Renal cortex interstitium (tissue), 11 donors: ENCODE measurements at regions not wholly inside any gene's neighbourhood (a gene's known extent, or its start where the extent isn't known, plus 50 kb on each side); places are given as distances from the start of the nearest gene placed in this dataset.

Experiments used
- DNase-seq, 11 donors: peaks; one replicate each; pipeline ENCODE4 v3.0.0-alpha.2; 2013; ENCODE audit warnings: low read depth in 9 of 11, low spot score in 4 of 11; ENCODE audit errors: extremely low read depth in 1 of 11

DNA sequence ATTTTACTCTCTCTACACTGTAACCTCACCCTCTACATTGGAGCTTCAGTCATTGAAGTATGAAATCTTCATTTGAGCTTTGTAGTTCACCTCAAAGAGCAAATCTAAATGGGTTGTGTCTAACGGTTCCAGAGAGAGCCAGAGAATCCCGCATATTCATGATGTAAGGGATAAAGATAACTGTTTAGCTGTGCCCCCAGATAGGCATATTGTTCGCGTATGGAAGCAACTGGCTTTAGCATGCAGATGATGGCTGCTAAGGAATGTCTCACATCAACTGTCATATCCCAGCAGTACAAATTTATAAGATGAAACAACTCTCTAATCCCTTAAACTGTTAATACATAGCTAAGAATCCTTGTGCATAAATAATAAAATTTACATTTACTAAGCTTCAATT is 412.7 kb upstream of the ROBO2 start:
- no peak for DNase-seq

DNA sequence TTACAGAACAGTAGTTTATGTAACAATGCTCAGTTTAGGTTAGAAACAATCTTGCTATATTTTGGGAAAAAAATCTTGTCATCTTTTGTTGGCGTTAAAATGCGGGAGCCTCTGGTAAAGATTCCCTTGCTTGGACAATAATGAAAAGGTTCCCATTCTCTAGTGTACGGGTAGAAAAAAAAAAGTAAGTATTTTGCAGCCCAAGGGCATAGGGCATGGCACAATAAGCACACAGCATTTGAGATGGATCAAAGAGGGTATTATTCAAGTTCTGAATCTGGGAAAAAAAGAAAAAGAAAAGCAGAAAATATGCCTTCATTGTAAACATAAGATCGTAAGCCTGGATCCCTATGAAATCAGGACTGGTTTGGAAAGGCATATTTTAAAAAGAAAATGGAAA is 408.6 kb upstream of the ROBO2 start:
- no peak for DNase-seq

DNA sequence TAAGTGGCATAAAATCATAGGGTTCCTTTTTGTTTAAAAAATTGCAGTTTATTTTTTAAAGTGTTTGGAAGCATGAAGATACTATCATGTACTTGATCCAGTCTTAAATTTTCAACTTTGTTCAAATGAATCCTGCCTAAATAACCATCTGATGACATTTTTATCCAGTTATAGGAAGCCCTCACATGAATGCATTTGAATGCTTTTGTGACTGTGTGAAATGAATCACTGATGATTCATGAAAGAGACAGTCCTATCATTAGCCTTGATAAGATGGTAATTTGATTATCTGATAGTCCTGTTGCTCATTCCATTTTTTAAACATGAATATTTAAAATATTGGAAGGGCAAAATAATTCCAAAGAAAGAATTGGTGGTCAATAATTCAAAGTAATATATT is 401.9 kb upstream of the ROBO2 start:
- DNase-seq: no peak

DNA sequence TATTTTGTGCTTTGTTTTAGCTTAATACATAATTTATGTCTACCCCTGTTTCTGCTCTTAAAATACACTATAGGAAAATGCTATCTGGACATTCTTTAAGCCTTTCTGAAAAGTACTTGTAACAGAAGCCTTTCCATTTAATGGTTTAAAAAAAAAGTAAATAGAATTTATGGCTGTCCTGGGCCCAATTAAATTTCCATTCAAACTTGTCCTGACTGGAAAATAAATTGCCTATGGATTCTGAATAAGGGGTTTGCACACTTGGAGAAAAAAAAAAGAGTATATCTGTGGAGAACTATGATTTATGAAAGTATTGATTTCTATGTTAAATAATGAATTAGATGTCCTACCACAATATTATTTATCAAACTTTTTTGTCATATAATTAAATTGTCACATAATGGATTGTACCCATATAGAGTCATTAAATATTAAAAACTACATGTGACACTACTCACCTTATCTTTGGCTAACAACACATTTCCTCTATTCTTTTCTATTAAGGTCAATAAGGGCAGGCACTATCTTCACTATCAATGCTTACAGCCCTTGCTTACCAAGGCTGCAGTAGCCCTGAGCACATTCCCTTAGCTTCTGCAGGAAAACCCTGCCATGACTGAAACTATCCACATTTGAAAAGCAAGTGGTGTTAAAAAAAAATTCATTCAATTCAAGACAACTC is 396.1 kb upstream of the ROBO2 start:
- DNase-seq: peak in 5 of 11 donors; percentile 4 to 32 (median 12)

DNA sequence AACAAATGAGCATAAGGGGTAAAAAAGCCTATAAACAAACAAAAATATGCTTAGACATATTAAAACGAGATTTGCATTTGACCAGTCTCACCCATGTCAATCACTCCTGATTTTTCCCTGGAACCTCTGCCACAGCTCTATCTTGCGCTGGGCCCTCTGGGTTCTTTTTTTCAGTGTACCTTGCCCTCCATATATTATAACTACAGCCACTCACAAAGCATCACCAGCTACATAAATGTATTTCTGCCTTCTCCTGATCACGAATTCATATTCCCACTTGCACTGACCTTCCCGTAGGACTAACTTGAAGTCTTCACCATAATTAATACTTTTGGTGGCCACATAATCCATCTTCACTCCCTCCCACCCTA is 395.6 kb upstream of the ROBO2 start:
- no peak for DNase-seq

DNA sequence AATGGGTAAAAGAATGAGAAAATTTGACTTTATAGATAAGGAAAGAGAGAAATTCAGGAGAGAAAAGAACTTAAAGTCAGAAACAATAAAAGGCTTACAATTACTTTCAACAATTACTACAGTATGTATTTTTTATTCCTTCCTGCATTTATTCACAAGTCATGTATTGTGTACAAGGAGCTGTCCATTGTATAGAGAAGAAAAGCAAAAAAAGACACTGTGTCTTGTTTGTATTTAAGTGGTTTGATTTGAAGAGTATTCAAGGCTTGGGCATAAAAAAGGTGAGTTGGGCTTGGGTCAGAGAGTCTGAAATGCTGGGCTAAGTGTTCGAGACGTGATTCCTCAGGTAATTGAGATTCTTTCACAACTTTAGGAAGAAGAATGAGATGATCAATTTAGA is 394.2 kb upstream of the ROBO2 start:
- no peak for DNase-seq

DNA sequence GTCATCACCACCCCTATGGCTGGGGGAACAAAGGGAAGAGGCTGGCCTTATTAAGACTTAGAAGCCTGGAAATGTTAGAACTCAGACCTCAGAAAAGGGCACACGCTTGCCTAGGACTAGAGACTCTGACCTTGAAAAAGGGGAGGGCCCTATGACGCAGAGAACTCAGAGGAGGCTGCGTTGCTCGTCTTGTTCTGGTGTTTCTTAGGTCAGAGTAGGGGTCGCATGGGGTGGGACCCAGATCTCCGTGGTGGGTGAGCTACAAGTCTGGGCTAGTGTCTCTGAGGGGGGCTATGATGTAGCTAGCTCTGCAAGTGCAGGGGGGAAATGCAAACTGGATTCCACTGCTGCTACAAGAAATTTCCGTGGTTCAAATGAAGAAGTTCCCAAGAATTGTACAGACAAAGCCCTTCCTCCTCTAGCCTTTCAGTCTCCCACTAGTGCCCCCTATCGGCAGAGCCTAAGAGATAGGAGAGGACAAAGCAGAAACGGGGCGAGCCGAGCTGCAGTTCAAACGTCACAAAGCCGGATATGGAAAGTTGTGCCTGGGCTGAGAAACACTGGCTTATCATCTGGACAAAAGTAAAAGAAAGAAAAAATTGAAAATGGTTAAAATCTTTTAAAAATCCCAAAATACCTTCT is 392.9 kb upstream of the ROBO2 start:
- DNase-seq: no peak

DNA sequence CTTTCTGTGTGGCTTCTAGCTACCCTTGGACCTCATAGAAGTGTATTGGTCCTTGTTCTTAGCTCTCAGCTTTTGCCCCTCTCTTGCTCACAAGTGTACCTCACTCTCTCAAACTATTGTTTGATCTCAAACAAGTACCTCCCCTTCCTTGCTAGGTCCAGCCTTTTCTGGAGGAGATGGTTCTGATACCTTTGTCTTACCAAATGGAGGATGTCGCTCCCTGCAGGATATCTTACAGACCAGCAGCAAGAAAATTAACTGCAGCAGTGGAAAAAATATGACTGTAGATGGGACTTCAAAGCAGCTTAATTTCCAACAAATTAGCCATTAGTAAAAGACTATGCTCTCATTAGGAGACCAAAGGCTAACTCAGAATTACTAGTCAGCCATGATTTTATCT is 388.1 kb upstream of the ROBO2 start:
- DNase-seq: no peak

DNA sequence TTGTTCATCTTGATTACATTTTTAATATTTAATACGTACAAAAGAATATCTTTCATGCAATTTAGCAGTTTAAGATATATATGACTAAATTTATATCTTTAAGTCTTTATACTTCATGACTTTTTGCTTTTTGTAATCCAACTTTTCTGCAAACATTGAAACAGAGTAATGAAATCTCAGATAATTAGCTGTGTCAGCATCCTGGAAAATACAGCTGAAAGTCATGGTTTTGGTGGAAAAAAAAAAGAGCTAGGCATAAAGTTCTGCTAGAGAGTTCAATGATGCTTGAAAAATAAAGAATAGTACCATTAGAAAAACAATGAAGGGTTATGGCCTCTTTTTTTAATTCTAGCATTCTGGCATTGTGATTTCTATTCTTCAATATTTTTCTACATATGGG is 387.4 kb upstream of the ROBO2 start:
- no peak for DNase-seq

DNA sequence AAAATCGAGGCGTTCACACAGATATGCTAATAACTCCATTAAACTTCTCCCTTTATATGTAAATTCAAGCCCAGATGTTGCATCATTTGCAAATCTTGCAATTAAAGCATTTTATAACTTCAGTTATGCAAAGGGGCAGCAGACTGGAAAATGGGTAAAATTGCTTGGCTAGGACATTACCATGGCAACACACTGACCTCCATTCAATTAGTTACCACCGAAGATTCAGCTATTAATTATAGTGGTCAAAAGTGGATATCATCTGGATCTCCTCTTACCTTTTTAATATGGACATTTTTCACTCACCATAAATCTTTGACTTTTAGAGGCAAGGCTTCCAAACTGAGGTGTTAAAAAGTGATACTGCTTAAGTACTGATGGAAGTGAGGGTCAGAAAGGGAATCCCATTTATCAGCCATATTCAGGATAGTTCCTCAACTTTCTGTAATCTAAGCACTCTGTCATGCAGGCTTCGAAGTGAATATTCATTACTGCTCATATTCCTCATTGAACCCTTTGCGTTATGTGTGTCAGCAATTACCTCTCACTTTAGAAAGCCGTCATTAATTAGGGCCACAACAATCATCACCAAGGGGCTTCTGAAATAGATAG is 386.2 kb upstream of the ROBO2 start:
- DNase-seq: no peak

DNA sequence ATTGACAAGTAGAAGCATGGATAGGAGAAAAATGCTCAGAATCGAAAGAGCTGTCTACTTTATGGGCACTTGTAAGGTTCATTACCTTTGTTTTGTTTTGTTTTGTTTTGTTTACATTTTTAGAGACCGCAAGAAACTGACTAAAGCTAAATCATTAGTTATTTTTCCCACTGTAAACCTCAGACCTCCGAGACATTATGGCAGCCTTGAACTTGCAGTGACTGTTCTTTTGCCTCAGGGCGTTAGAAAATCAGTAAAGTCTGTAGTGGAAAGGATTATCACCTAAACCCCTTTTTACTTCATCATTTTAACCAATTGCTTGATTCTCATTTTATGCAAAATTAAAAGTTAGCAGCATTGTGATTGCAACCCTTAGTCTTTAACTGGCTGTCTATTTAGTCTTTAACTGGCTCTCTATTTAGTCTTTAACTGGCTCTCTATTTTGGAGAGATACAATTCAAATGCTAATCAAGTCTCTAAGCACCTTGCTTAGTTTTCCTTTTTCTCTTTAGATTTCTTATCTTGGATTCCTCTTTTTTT is 383.3 kb upstream of the ROBO2 start:
- no peak for DNase-seq

DNA sequence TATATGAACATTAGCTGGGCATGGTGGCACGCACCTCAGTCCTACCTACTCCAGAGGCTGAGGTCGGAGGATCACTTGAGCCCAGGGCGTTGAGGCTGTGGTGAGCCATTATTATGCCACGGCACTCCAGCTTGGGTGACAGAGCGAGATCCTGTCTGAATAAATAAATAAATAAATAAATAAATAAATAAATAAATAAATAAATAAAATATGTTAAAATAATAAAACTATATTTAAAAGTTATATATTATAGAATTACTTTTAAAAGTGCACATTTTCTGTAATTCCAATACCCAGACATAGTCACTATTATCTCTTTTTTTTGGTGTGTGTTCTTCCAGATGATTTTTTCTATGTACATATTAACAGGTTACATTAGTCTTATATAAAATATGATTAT is 382.0 kb upstream of the ROBO2 start:
- DNase-seq: no peak

DNA sequence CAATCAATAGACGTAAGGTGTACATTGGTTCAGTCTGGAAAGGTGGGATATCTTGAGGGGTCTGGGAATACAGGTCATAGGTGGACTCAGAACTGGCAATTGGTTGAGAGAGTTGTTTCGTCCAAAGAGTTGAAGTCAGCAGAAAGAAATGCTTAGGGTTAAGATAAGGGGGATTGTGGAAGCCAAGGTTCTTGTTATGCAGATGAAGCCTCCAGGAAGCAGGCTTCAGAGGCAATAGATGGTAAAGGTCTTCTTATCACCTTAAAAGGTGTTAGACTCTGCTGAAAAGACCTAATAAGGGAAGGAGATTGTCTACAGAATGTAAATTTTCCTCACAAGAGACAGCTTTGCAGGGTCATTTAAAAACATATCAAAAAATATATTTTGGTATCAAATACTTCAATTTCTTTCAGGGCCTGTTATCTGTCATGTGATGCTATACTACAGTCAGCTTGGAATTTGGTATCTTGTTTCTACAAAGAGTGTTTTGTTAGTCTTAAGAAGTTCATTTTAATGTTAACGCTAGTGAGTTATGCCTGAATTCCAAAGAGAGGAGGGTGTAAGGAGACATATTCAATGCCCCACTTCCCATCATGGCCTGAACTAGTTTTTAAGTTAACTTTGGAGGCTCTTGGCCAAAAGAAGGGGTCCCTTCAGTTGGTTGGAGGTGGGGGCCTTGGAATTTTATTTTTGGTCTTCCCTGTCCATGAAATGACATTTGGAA is 378.2 kb upstream of the ROBO2 start:
- DNase-seq: no peak

DNA sequence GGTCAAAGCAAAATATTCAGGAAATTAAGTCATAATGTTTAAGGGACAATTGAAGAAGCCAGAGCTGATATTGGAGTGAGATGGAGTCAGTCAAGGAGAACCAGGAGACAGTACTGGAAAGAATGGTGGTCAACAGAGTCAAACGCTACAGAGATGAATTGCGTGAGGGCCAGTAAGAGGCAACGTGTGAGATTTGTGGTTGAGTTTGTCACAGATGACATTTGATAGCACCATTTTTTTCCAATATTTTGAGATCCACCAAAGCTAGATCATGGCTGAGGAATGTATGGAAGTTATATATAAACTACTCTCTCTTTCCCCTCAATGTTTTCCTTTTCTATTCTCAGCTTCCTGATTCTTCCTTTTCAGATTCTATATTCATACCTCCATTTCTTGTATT is 375.1 kb upstream of the ROBO2 start:
- no peak for DNase-seq

DNA sequence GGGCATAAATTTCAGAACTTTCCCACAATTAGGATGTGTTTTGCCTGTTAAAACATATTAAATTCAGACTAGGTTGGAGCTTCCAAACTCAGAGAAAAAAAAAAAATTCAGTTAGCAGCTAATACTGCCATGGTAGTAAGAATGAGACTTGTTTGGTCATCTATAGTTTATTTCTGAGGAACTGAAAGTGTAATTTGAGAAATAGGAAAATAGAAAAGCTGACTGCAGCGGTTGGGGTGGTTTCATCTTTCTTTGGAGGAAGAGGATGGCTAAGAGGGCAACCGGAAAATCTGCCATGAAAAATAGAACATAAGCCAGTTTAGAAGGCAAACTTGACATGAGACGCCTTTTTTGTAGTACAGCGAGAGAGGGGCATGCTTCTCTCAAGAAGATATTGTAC is 371.2 kb upstream of the ROBO2 start:
- DNase-seq: no peak

DNA sequence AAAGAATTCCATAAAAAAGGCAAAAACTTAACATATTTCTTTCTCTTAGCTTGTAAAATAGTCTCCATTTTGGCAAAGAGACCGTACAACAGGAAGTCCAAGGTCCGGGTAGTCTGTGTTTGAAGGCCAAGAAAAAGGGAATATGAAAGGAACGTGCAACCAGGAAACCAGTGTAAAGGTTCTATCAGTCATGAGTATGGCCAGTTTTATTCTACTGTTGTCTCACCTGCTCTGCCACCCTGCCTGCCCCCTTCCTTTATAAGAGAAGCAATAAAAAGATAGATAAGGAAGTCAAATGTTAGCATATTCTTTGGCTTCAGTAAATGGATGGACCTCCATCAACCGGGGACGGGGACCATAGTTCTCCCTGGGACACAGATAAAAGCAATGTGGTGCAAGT is 370.6 kb upstream of the ROBO2 start:
- no peak for DNase-seq

DNA sequence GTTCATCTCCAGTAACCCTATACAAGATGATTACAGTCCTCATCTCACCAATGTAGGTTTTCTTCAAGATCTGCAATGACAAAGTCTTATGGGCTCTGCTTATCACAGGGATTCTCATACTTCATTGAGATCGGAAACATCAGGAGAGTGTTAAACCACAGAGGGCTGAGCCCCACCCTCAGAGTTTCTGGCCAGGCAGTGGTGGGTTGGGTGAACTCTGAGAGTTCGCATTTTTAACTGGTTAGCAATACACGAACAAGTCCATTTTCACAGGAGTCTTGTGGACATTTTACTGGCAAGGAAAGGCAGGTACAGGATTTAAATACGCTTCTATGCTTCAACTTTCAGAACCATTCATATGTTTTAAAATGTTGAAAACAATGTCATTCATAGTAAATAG is 366.7 kb upstream of the ROBO2 start:
- no peak for DNase-seq

DNA sequence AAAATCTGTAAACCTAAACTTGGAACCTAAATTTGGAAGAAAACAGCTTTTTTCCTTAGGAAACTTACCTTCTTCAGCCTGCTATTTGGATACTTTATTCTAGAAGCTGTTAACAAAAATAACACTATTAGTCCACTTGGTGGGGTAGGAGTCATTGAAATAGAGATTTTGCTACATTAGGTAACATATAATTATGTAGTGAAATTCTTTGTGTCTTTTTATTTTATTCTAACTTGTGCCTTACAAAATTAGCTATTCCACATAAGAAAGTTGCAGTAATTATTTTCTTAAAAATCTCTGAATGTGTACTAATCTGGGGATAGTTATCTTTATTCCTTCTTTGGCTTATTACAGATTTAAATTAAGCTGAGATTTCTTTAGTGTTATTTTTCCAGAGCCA is 360.4 kb upstream of the ROBO2 start:
- DNase-seq: peak in 2 of 11 donors; percentile 15 to 20

DNA sequence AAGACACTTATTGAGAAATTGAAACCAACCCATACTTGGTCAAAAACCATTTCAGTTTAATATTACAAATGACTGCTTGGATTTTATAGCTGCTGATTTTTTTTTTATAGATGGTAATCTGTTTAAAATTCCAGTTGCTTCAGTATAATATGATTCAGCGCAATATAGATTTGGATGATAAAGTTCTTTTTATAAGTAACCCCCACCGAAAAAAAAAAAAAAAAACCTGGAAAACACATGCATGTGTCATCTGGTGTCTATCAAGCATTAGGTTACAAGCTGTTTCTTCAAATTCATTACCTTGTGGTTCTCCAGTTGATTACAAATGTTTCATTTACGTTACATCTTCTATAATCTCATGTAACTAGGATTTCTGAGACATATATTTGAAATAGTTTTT is 356.6 kb upstream of the ROBO2 start:
- DNase-seq: no peak

DNA sequence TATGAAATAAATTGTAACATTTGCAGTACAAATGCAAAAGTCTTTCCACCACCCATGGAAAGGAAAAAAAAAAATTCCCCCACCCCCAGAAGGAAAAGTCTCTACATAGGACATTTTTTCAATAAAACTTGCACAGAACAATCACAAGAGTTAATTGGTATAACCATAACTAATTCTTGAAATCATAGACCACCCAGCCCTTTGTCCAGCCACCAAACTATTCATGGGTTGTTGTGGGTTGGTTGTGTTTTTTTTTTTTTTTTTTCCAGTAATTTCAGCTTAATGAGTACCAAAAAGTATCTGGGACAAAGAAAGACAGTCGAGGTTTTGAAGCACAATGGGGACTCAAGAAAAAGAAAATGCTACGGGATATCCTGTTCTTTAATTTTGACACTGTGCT is 355.0 kb upstream of the ROBO2 start:
- no peak for DNase-seq
